Effector memory CD4-positive, alpha-beta T cell (primary cell): ENCODE measurements at regions not wholly inside any gene's neighbourhood (a gene's known extent, or its start where the extent isn't known, plus 50 kb on each side); places are given as distances from the start of the nearest gene placed in this dataset.
"Not testable (repeated sequence)": the region's sequence is repeated elsewhere in the genome, so short reads cannot be mapped to it uniquely, and the experiment has no call there.

ENCODE experiments used
- DNase-seq, 3 donors: peaks; one replicate each; pipeline ENCODE4 v3.0.0-alpha.2; 2020
- H3K27ac ChIP-seq: 2 replicates; pipeline ENCODE4 v1.7.0; 2013; ENCODE audit warnings: mild to moderate bottlenecking, low read length, moderate library complexity; ENCODE audit not compliant: insufficient read depth, poor library complexity, severe bottlenecking
- H3K27me3 ChIP-seq: replicated peaks from 2 replicates; pipeline ENCODE4 v1.7.0; 2013; ENCODE audit warnings: mild to moderate bottlenecking, low read length; ENCODE audit not compliant: insufficient read depth, control insufficient read depth, poor library complexity, severe bottlenecking
- H3K36me3 ChIP-seq: 2 replicates; pipeline ENCODE4 v1.7.0; 2013; ENCODE audit warnings: mild to moderate bottlenecking, low read length, moderate library complexity; ENCODE audit not compliant: control insufficient read depth, insufficient read depth
- H3K4me1 ChIP-seq: 2 replicates; pipeline ENCODE4 v1.7.0; 2013; ENCODE audit warnings: low read length, mild to moderate bottlenecking; ENCODE audit not compliant: control insufficient read depth, insufficient read depth, poor library complexity, severe bottlenecking
- H3K4me3 ChIP-seq: 2 replicates; pipeline ENCODE4 v1.7.0; 2013; ENCODE audit warnings: low read length, low read depth, mild to moderate bottlenecking; ENCODE audit not compliant: insufficient read depth, poor library complexity, severe bottlenecking
- H3K9me3 ChIP-seq: 2 replicates; pipeline ENCODE4 v1.7.0; 2013; ENCODE audit warnings: mild to moderate bottlenecking, low read length, moderate library complexity; ENCODE audit not compliant: control insufficient read depth

GRCh38 chr1:173360487-173361063 is 116.6 kb upstream of the PRDX6 start:
- no peak for DNase-seq
- Histone ChIP-seq H3K4me3 (no peak overlapping the region), H3K27ac (no peak overlapping the region), H3K36me3 (no peaks in the 10 kb centered on the region), H3K27me3 (no peaks in the 10 kb centered on the region), H3K9me3 (no peaks in the 10 kb centered on the region), H3K4me1 (no peaks in the 10 kb centered on the region)

- Histone ChIP-seq H3K27ac (no peak overlapping the region), H3K27me3 (no peaks in the 10 kb centered on the region), H3K9me3 (no peaks in the 10 kb centered on the region), H3K4me1 (no peaks in the 10 kb centered on the region), H3K4me3 (no peak overlapping the region), H3K36me3 (no peaks in the 10 kb centered on the region)
- no peak for DNase-seq
Observed at GRCh38 chr1:173362543-173362942, 114.6 kb upstream of the PRDX6 start.

GRCh38 chr1:173364827-173365226 is 112.3 kb upstream of the PRDX6 start:
- DNase-seq = no peak
- Histone ChIP-seq H3K4me3 (no peak overlapping the region), H3K9me3 (no peaks in the 10 kb centered on the region), H3K27me3 (no peaks in the 10 kb centered on the region), H3K27ac (no peak overlapping the region), H3K36me3 (no peaks in the 10 kb centered on the region), H3K4me1 (no peaks in the 10 kb centered on the region)

- Histone ChIP-seq H3K4me3 (no peak overlapping the region), H3K9me3 (no peaks in the 10 kb centered on the region)
Observed at GRCh38 chr1:173365341-173365740, 111.8 kb upstream of the PRDX6 start.

GRCh38 chr1:173367136-173367535 is 110.0 kb upstream of the PRDX6 start:
- H3K4me3 ChIP-seq = no peak overlapping the region
- no peaks in the 10 kb centered on the region for H3K4me1 ChIP-seq
- H3K27me3 ChIP-seq = no peaks in the 10 kb centered on the region
- no peaks in the 10 kb centered on the region for H3K36me3 ChIP-seq
- no peak for DNase-seq
- no peaks in the 10 kb centered on the region for H3K9me3 ChIP-seq
- no peak overlapping the region for H3K27ac ChIP-seq

More at GRCh38 chr1:173365341-173365740, 111.8 kb upstream of the PRDX6 start:
- Histone ChIP-seq H3K27ac (no peak overlapping the region), H3K36me3 (no peaks in the 10 kb centered on the region), H3K27me3 (no peaks in the 10 kb centered on the region), H3K4me1 (no peaks in the 10 kb centered on the region)
- no peak for DNase-seq

GRCh38 chr1:173370586-173370985 is 106.5 kb upstream of the PRDX6 start:
- H3K4me1 ChIP-seq, H3K4me3 ChIP-seq, DNase-seq, H3K27ac ChIP-seq, H3K27me3 ChIP-seq, H3K9me3 ChIP-seq, H3K36me3 ChIP-seq: not testable (repeated sequence)

GRCh38 chr1:173376065-173376464 is 101.1 kb upstream of the PRDX6 start:
- H3K9me3 ChIP-seq, H3K27ac ChIP-seq, DNase-seq, H3K36me3 ChIP-seq, H3K27me3 ChIP-seq, H3K4me3 ChIP-seq, H3K4me1 ChIP-seq: not testable (repeated sequence)

- H3K4me1 ChIP-seq = no peaks in the 10 kb centered on the region
- no peaks in the 10 kb centered on the region for H3K36me3 ChIP-seq
- H3K9me3 ChIP-seq = no peaks in the 10 kb centered on the region
- no peak overlapping the region for H3K27ac ChIP-seq
- DNase-seq = no peak
- no peak overlapping the region for H3K4me3 ChIP-seq
- no peaks in the 10 kb centered on the region for H3K27me3 ChIP-seq
Observed at GRCh38 chr1:173377266-173377665, 99.9 kb upstream of the PRDX6 start.

GRCh38 chr1:173383351-173383750 is 93.8 kb upstream of the PRDX6 start:
- Histone ChIP-seq H3K4me1 (no peaks in the 10 kb centered on the region), H3K9me3 (no peaks in the 10 kb centered on the region), H3K27me3 (no peaks in the 10 kb centered on the region), H3K27ac (no peak overlapping the region), H3K4me3 (no peak overlapping the region), H3K36me3 (no peaks in the 10 kb centered on the region)
- no peak for DNase-seq

GRCh38 chr1:173388352-173388751 is 88.8 kb upstream of the PRDX6 start:
- H3K9me3 ChIP-seq = no peaks in the 10 kb centered on the region
- H3K36me3 ChIP-seq = no peaks in the 10 kb centered on the region

More at GRCh38 chr1:173388352-173388751, 88.8 kb upstream of the PRDX6 start:
- H3K4me1 ChIP-seq = no peaks in the 10 kb centered on the region
- no peak for DNase-seq
- H3K27ac ChIP-seq = no peak overlapping the region
- H3K4me3 ChIP-seq = no peak overlapping the region
- no peaks in the 10 kb centered on the region for H3K27me3 ChIP-seq
